ENCODE measurements at regions not wholly inside any gene's neighbourhood (a gene's known extent, or its start where the extent isn't known, plus 50 kb on each side); places are given as distances from the start of the nearest gene placed in this dataset.

- Histone ChIP-seq H3K36me3 (no peaks in the 10 kb centered on the region), H3K27ac (no peak overlapping the region), H3K4me3 (no peak overlapping the region), H3K4me1 (no peaks in the 10 kb centered on the region), H3K9me3 (no peaks in the 10 kb centered on the region), H3K27me3 (no peaks in the 10 kb centered on the region)
- intact Hi-C loops (cut with DNase I), result no loop called here
- DNase-seq (ENCODE audit: extremely low spot score in 2 of 2), result no peak
- TF ChIP-seq CTCF (IDR thresholded peaks at IDR 0.05) (no peak), POLR2A (IDR thresholded peaks at IDR 0.05) (no peak)
Observed at GRCh38 chr2:198909525-198910267, 548.0 kb downstream of the SATB2 start.

- intact Hi-C loops (cut with DNase I), result no loop called here
- Histone ChIP-seq H3K36me3 (no peaks in the 10 kb centered on the region), H3K27me3 (no peaks in the 10 kb centered on the region), H3K4me3 (no peak overlapping the region), H3K9me3 (no peaks in the 10 kb centered on the region), H3K27ac (no peak overlapping the region), H3K4me1 (no peaks in the 10 kb centered on the region)
- no peak for DNase-seq (ENCODE audit: extremely low spot score in 2 of 2)
- no peak for TF ChIP-seq CTCF (IDR thresholded peaks at IDR 0.05)
- TF ChIP-seq POLR2AphosphoS5 (IDR thresholded peaks at IDR 0.05; ENCODE audit: insufficient read depth in 1 of 2, low read depth in 1 of 2), result no peak
- no peak for TF ChIP-seq POLR2A (IDR thresholded peaks at IDR 0.05)
Observed at GRCh38 chr2:198905881-198906612, 551.7 kb downstream of the SATB2 start.

GRCh38 chr2:198901894-198902293 lies 555.8 kb downstream of the SATB2 start:
- H3K9me3 ChIP-seq, result no peaks in the 10 kb centered on the region
- intact Hi-C loops (cut with DNase I), result no loop called here

GRCh38 chr2:198900141-198900540 lies 557.6 kb downstream of the SATB2 start:
- intact Hi-C loops (cut with DNase I), result no loop called here
- TF ChIP-seq POLR2AphosphoS5 (IDR thresholded peaks at IDR 0.05; ENCODE audit: insufficient read depth in 1 of 2, low read depth in 1 of 2) (no peak), POLR2A (IDR thresholded peaks at IDR 0.05) (no peak), CTCF (IDR thresholded peaks at IDR 0.05) (no peak)

More at GRCh38 chr2:198901894-198902293, 555.8 kb downstream of the SATB2 start:
- H3K36me3 ChIP-seq, result no peaks in the 10 kb centered on the region
- no peaks in the 10 kb centered on the region for H3K4me1 ChIP-seq
- DNase-seq (ENCODE audit: extremely low spot score in 2 of 2), result no peak
- H3K27me3 ChIP-seq, result no peaks in the 10 kb centered on the region
- H3K4me3 ChIP-seq, result no peak overlapping the region
- TF ChIP-seq POLR2AphosphoS5 (IDR thresholded peaks at IDR 0.05; ENCODE audit: insufficient read depth in 1 of 2, low read depth in 1 of 2), result no peak
- no peak for TF ChIP-seq POLR2A (IDR thresholded peaks at IDR 0.05)
- TF ChIP-seq CTCF (IDR thresholded peaks at IDR 0.05), result no peak
- H3K27ac ChIP-seq, result no peak overlapping the region

GRCh38 chr2:198890490-198890889 lies 567.2 kb downstream of the SATB2 start:
- TF ChIP-seq CTCF (IDR thresholded peaks at IDR 0.05) (no peak), POLR2A (IDR thresholded peaks at IDR 0.05) (no peak), POLR2AphosphoS5 (IDR thresholded peaks at IDR 0.05; ENCODE audit: insufficient read depth in 1 of 2, low read depth in 1 of 2) (no peak)
- Histone ChIP-seq H3K4me1 (no peaks in the 10 kb centered on the region), H3K36me3 (no peaks in the 10 kb centered on the region), H3K4me3 (no peak overlapping the region), H3K27ac (no peak overlapping the region), H3K27me3 (no peaks in the 10 kb centered on the region), H3K9me3 (no peaks in the 10 kb centered on the region)
- no peak for DNase-seq (ENCODE audit: extremely low spot score in 2 of 2)
- intact Hi-C loops (cut with DNase I), result no loop called here

More at GRCh38 chr2:198900141-198900540, 557.6 kb downstream of the SATB2 start:
- no peak overlapping the region for H3K27ac ChIP-seq
- no peaks in the 10 kb centered on the region for H3K9me3 ChIP-seq
- H3K27me3 ChIP-seq, result no peaks in the 10 kb centered on the region
- DNase-seq (ENCODE audit: extremely low spot score in 2 of 2), result no peak
- no peaks in the 10 kb centered on the region for H3K4me1 ChIP-seq
- H3K36me3 ChIP-seq, result no peaks in the 10 kb centered on the region
- H3K4me3 ChIP-seq, result no peak overlapping the region
